ENCODE measurements at regions not wholly inside any gene's neighbourhood (a gene's known extent, or its start where the extent isn't known, plus 50 kb on each side); places are given as distances from the start of the nearest gene placed in this dataset.
"Not testable (repeated sequence)": the region's sequence is repeated elsewhere in the genome, so short reads cannot be mapped to it uniquely, and the experiment has no call there.

DNA sequence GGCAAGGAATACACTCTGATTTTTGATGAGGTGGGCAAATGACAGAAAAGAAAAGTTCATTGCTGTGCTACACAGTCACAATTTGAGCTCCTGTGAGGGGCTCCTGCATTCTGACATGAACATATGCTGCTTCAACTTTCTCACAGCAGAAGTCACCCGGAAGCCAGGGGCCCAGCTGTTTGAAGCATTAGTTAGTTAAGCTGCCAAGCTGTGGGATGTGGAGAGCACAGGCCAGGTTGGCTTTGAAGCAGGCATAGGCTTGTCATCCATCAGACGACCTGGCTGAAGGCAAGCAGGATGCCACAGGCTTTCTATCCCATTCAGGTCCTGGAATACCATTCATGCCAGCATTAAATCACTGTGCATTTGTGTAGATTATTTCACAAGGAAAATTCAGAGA, 63.1 kb downstream of the MTNR1B start:
- no peak for DNase-seq

DNA sequence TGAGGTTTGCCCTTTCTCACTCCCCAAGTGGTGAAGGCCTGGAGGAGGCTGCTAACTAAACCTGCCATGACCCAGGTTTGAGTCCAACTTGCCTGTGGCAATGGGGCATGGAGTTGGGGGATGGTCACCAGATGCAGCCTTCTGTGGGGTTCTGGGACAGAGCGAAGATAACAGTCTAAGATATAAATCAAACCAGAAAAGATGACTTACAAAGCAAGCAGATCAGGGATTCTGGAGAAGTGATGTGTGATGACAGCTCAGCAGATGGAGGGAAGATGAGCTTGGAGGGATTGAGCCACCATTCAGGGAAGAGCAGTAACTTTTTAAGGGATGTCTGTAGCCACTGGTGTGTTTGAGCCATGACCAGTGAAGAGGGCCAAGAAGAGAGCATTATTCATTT, 63.6 kb downstream of the MTNR1B start:
- DNase-seq, result no peak

- DNase-seq, result no peak
These were observed 64.7 kb downstream of the MTNR1B start for GRCh38 chr11:93034031-93034722.

DNA sequence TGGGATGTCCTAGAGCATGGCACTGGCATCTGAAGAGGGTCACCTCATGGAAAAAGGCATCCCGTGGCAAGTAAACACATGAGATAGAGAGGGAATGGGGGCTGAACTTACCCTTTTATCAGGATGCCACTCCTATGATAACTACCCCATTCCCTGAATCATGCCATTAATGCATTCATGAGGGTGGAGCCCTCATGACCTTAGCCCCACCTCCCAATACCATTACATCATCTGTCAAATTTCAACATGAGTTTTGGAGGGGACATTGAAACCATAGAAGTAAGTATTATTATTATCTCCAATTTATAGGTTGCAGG, 65.2 kb downstream of the MTNR1B start:
- DNase-seq, result no peak

DNA sequence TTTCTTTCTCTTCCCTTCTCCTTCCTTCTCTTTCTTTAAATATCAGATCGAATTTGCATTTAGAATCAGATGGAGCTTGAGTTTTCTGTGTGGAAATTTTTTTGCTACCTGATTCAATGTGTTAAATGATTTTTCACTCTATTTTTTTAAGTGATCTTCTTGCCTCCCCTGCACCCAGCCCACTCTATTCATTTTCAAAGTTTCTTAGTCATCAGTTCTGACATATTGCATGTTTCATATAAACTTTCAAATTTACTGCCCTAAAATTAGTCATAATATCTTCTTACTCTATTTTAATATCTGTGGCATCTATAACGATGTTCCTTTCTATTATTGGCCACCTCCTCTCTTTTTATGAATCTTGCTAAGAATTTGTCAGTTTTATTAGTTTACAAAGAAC, 69.1 kb downstream of the MTNR1B start:
- DNase-seq, result no peak

GRCh38 chr11:93039531-93040240, 70.2 kb downstream of the MTNR1B start:
- DNase-seq, result no peak

- DNase-seq, result no peak
These were observed 72.2 kb downstream of the MTNR1B start for GRCh38 chr11:93041682-93042081.

DNA sequence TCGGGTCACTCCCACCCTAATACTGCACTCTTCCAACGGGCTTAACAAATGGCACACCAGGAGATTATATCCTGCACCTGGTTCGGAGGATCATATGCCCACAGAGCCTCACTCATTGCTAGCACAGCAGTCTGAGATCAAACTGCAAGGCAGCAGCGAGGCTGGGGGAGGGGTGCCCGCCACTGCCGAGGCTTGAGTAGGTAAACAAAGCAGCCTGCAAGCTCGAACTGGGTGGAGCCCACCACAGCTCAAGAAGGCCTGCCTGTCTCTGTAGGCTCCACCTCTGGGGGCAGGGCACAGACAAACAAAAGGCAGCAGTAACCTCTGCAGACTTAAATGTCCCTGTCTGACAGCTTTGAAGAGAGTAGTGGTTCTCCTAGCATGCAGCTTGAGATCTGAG, 73.7 kb downstream of the MTNR1B start:
- DNase-seq, result not testable (repeated sequence)

GRCh38 chr11:93049740-93050139, 80.3 kb downstream of the MTNR1B start:
- DNase-seq, result no peak

DNA sequence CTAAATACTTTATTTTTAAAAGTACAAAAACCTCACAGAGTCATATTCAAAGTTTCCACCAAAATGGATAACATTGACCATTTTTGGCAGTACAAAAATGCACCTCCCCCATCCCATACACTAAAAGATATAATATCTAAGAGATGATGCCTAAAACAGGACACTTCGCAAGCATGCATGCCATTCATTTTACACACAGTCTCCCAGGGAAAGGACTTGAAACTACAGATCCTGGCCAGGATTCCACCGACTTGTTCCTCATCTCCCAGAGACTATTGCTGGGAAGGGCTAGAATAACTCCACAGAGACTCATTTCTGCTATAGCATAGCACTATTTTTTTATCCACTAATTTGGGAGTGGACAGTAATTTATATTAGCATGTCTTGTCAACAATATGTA, 81.7 kb downstream of the MTNR1B start:
- no peak for DNase-seq

- no peak for DNase-seq
These were observed 84.4 kb downstream of the MTNR1B start for GRCh38 chr11:93053864-93054263.

DNA sequence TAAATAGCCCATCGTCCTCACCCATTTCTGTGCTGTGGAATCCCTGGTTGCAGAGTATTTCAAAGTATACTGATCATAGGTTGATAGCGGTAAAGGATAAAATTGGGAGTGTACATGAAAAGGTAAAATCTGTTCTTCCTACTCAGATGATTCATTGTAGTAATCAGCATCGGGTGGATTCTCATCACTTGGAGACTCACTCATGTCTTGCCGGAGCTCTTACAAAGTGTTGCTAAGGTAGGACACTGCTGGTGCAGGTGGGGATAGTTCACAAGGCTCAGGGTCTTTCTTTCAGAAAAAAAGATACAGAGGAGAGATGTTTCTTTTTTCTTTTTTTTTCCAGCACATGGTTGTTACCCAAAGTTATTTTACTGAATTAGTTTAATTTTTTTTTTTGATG, 84.8 kb downstream of the MTNR1B start:
- DNase-seq, result no peak

DNA sequence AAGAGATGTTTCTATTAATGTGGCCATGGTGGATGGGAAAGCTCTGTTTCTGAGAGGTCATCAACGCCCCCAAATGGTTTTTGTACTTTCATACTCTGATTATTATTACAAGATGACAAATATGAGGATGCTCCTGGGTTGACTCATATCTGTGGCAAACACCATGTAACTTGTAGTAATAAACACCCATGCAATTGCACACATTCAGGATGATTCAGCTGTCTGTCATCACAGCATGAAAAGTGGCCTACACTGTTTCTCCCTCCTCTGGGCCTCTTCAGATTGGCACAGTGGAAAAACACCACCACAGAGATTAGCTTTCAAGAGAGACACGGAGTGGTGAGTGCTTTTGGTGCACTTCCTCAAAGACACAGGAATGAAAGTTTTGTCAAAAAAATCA, 85.4 kb downstream of the MTNR1B start:
- no peak for DNase-seq

DNA sequence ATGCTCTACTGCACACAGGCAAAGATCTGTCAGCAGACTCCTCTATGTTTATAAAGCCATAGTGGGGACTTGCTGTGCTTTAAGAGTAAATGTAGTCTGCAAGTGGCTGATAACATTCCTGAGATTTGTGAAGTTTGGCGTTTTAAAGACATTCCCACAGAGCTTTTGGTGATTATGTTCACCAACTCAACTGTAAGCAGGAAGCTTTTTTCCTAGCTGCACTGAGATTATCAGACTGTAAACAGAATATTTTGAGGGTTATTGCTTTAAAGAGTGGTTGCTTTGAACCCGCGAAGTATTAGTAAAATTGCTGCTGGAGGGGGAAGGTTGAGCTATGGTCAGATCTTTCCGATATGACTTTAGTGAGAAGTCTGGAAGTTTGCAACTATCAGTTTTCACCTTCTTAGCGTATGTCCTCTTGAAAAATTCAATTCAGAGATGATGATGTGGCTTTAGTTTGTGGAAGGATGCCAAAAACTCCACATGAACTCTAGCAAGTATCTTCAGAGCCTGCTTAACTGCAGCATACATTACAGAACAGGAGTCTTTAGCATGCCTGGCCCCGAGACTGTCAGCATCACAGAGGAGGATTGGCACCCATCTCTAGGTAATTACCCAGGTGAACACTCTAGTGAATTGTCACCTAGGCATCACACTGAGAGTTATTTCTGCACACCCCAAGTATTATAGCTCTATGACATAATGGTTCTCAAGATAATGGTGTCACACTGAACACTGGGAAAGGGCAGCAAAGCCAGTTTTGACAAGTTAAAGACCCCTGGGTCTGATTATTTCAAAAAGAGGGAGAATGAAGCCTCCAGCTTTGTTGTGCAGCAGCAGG, 89.9 kb downstream of the MTNR1B start:
- no peak for DNase-seq

DNA sequence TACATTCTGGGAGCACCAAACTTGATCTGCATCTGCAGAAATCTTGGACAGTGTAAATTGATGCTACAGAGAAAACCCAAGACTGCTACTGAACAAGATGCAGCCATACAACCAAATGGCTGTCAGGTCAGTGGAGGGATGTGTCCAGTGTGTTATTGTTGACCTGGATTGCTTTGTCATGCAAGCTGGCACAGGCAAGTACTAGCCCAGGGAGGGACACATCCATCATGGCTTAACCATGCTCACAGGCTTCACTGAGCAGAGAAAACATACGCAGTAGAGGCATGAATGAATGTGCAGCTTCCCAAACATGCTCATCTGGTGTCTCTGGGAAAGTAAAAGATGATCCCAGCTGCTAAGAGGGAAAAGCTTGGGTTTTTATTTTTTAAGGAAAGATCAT, 93.6 kb downstream of the MTNR1B start:
- no peak for DNase-seq

GRCh38 chr11:93065074-93065674, 95.7 kb downstream of the MTNR1B start:
- DNase-seq, result not testable (repeated sequence)

GRCh38 chr11:93067881-93068390, 98.5 kb downstream of the MTNR1B start:
- no peak for DNase-seq

DNA sequence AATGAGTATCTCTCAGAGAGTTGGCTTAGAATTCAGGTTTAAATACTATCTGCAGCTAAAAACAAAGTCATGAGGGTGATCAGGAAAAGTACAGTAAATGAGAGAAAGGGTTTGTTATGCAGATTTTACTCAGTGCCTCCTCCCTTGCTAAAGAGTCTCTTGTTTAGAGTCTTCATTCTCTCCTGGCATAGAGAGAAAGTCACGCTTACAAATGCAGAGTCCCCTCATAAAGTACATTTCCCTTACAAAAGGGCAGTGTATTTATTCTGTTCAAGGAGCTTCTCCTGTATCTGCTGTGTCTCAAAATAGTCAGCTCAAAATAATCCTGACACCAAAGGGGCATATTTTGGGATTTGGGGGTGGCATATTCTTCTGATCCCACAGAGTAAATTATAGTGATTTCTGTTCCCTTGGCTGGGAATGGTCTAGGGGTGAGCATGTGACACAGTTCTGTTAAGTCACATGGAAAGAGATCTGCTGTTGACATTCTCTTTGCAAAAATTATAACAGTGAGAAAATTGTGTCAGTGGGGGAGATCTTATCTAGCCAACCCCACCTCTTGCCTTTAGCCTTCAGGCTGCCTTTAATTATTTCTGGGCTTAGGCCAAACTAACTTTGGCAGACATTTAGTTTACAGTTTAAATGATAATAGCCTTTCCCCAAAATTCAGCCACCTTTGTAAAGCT, 102.9 kb downstream of the MTNR1B start:
- DNase-seq, result peak; percentile 15

DNA sequence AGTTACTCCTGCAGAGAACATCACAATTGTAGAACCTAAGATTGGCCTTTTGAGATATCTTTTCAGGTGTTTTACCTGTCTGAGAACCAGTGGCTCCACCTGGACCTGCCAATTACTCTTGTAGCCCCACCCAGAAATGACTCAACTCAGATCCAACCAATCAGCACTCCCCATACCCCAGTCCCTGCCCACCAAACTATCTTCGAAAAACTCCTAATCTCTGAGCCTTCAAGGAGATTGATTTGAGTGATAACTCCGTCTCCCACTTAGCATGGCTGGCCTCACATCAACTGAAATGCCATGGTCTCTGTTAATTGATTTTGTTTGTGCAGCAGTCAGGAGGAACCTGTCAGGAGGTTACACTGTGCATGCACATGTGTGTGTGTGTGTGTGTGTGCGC, 103.6 kb downstream of the MTNR1B start:
- DNase-seq, result no peak

DNA sequence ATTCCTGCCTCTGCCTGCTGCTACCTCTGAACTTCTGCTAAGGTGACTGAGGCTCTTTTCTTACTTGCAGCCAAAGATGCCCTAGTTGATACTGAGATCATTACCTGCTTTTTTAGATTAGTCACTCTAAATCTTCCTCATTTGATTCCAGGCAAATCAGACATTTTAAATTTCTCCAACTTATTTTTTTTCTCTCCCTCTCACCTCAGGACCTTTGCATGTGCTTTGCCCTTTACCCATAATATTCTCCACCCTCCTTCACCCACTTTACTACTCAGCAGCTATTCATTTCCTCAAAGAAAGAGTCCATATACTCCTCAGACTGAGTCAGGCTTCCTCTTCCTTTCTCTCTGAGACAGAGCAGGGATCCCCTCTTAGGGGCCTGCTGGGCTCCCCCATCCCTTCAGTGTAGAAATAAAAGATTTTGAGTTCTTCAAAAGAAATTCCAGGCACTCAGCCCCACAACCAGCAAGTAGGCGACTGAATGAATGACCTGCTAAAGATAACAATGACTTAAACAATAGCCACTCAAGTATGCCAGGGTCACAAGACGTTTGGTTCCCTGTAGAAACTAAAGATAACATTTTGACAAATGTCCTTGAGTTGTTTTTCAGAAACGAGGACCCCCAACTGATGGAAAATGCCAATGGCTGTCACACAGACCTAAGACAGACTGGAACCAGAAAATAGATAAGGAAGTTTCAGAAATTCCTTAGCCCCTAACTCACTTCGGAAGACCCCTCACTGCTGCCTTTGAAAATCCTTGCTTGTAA, 104.2 kb downstream of the MTNR1B start:
- no peak for DNase-seq

- DNase-seq, result no peak
These were observed 104.9 kb downstream of the MTNR1B start for GRCh38 chr11:93074352-93074751.

DNA sequence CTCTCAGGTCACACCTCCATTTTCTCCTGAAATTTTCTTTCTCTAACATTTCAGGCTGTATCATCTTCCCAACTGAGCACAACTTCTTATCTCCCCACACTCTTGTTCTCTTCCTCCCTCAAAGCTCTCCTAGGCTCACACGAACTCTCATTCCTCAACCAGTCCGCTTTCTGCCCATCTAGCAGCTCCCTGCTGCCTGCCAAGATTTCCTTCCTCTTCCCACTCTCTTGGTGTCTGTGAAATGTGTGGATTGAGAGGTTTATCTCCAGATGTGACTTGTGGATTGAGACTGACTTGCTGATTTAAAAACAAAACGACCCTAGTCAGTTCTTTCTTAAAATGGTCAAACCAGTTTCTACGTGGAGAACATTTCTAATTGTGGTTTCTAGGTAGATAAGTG, 106.3 kb downstream of the MTNR1B start:
- DNase-seq, result no peak

Data from NCI-H2081 treated with DMSO at 0.1 percent for 48 hours (cell line).